ENCODE measurements at regions not wholly inside any gene's neighbourhood (a gene's known extent, or its start where the extent isn't known, plus 50 kb on each side); places are given as distances from the start of the nearest gene placed in this dataset.

- DNase-seq (no peak), ATAC-seq (no peak)
- Histone ChIP-seq H3K27ac (no peak overlapping the region), H3K4me3 (no peak overlapping the region), H3K9me3 (no peaks in the 10 kb centered on the region), H3K4me1 (no peaks in the 10 kb centered on the region), H3K27me3 (ENCODE audit: insufficient read depth in 3 of 3, low read length in 2 of 3) (peaks cover 0 to 5% (median 0%) of the 10 kb centered on the region in 3 donors), H3K36me3 (ENCODE audit: insufficient read depth in 1 of 2, low read depth in 1 of 2) (no peaks in the 10 kb centered on the region)
- TF ChIP-seq CTCF (IDR thresholded peaks at IDR 0.05): no peak
- intact Hi-C loops (cut with DNase I): loop anchor here in 1 of 2 donors (10.0 kb wide), 1 partner anchor 460 kb away; no protein-coding TSS in a partner anchor
- WGBS, 3 donors: 49 to 77% (median 74%) methylated on average over 4 of the region's 4 CpGs
These were observed 104.2 kb upstream of the CNKSR3 start for GRCh38 chr6:154614641-154615040.

DNA sequence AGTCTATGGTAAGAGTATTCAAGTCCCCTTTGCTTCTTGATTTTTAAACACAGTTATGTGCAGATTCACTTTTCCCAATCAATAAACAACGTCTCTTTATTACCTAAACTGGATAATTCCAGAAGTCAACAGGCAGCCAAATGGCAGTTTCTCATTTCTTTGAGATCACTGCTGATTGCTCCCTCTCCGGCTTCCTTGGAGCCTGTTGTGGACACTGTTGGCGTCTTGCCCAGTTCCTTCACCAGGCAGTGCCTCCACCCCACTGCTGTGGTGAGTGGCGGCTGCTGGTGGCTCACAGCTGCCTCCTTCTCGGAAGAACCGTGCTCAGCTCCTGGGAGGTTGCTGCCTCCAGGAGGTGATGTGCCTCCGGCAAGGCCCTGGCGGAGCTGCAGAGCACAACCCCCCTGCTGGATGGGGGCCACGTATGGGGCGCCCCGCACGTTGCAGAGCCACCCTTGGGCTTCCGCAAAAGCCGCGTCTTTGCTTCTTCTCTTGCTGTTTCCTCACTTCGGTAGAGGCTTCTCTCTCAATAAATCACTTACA, 105.1 kb upstream of the CNKSR3 start:
- intact Hi-C loops (cut with DNase I): loop anchor here in 1 of 2 donors (10.0 kb wide), 1 partner anchor 461 kb away; no protein-coding TSS in a partner anchor
- Histone ChIP-seq H3K4me3 (no peak overlapping the region), H3K27me3 (ENCODE audit: insufficient read depth in 3 of 3, low read length in 2 of 3) (peaks cover 0 to 5% (median 0%) of the 10 kb centered on the region in 3 donors), H3K9me3 (no peaks in the 10 kb centered on the region), H3K27ac (no peak overlapping the region), H3K36me3 (ENCODE audit: insufficient read depth in 1 of 2, low read depth in 1 of 2) (no peaks in the 10 kb centered on the region), H3K4me1 (no peaks in the 10 kb centered on the region)
- WGBS, 3 donors: 40 to 48% (median 48%) methylated on average over 16 of the region's 16 CpGs
- DNase-seq (peak; percentile 28 to 60), ATAC-seq (peak; percentile 51 to 73 (median 59))
- TF ChIP-seq CTCF (IDR thresholded peaks at IDR 0.05): no peak

DNA sequence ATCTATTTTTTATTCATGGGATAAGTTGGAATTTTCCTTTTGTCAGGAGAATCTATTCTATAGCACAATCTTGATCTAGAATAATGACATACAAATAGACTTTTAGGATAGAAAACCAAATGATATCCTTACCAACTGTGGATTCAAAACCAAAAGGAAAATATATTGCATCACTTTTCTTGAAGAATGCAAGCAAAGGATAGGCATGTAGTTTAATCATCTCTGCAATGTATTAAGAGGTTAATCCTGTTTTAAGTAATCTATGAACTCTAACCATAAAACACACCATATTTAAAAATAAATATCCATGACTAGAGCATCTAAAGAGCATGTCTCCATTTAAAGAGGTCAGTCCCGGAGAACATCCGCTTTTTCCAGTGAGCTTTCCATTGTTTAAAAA, 106.7 kb upstream of the CNKSR3 start:
- H3K36me3 ChIP-seq (ENCODE audit: insufficient read depth in 1 of 2, low read depth in 1 of 2): no peaks in the 10 kb centered on the region
- H3K27me3 ChIP-seq (ENCODE audit: insufficient read depth in 3 of 3, low read length in 2 of 3): peaks cover 0 to 5% (median 0%) of the 10 kb centered on the region in 3 donors
- H3K9me3 ChIP-seq: no peaks in the 10 kb centered on the region
- no peaks in the 10 kb centered on the region for H3K4me1 ChIP-seq
- H3K4me3 ChIP-seq: no peak overlapping the region
- no peak for TF ChIP-seq CTCF (IDR thresholded peaks at IDR 0.05)
- no peak for ATAC-seq
- 89 to 95% (median 91%) methylated on average over 2 of the region's 2 CpGs for WGBS, 3 donors
- intact Hi-C loops (cut with DNase I): loop anchor here in 1 of 2 donors (10.0 kb wide), 1 partner anchor 462 kb away; no protein-coding TSS in a partner anchor
- DNase-seq: no peak
- H3K27ac ChIP-seq: no peak overlapping the region

DNA sequence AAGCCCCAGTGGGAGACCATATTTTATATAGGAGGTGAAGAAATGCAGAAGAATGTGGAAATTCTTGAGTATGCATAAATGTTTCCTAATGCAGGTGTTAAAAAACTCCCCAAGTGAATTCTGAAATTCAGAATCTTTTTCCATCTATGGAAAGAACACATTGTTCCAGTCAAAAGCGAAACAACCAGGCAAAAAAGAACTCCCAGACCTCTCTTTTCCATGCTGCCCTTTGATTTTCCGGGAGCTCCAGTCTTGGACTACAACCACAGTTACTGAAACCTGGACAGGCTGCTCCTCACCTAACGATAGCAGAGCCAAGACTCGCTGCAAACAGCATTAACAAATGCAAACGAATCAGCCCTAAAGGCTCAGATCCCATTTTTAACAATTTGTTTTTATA, 108.7 kb upstream of the CNKSR3 start:
- ATAC-seq: no peak
- TF ChIP-seq CTCF (IDR thresholded peaks at IDR 0.05): no peak
- Histone ChIP-seq H3K36me3 (ENCODE audit: insufficient read depth in 1 of 2, low read depth in 1 of 2) (no peaks in the 10 kb centered on the region), H3K9me3 (no peaks in the 10 kb centered on the region), H3K27ac (no peak overlapping the region), H3K4me1 (no peaks in the 10 kb centered on the region), H3K4me3 (no peak overlapping the region), H3K27me3 (ENCODE audit: insufficient read depth in 3 of 3, low read length in 2 of 3) (no peaks in the 10 kb centered on the region)
- WGBS, 3 donors: 46 to 67% (median 49%) methylated on average over 5 of the region's 5 CpGs
- intact Hi-C loops (cut with DNase I): loop anchor here in 1 of 2 donors (10.0 kb wide), 1 partner anchor 464 kb away; no protein-coding TSS in a partner anchor
- DNase-seq: no peak

GRCh38 chr6:154621686-154622085, 111.2 kb upstream of the CNKSR3 start:
- Histone ChIP-seq H3K27me3 (ENCODE audit: insufficient read depth in 3 of 3, low read length in 2 of 3) (no peaks in the 10 kb centered on the region), H3K27ac (no peak overlapping the region), H3K4me1 (no peaks in the 10 kb centered on the region), H3K9me3 (no peaks in the 10 kb centered on the region), H3K36me3 (ENCODE audit: insufficient read depth in 1 of 2, low read depth in 1 of 2) (no peaks in the 10 kb centered on the region), H3K4me3 (no peak overlapping the region)
- 74 to 78% (median 75%) methylated on average over 4 of the region's 4 CpGs for WGBS, 3 donors
- TF ChIP-seq CTCF (IDR thresholded peaks at IDR 0.05): no peak
- DNase-seq (no peak), ATAC-seq (no peak)
- intact Hi-C loops (cut with DNase I): no loop called here
